WTC11 (cell line): ENCODE measurements at regions not wholly inside any gene's neighbourhood (a gene's known extent, or its start where the extent isn't known, plus 50 kb on each side); places are given as distances from the start of the nearest gene placed in this dataset.

Source experiments
- ATAC-seq: fragments of 200-7000 bp; cut with Tn5 transposase; 2 replicates; pipeline ENCODE4 v1.10.0; 2021; ENCODE audit warnings: mild to moderate bottlenecking, moderate library complexity
- CTCF ChIA-PET: fragments of 300-600 bp; sonication (Branson Sonifier 250); formaldehyde crosslinking; loops from one replicate; lab custom pipeline; 2021; ENCODE audit warnings: antibody characterized with exemption; lab: Charles Lee
- POLR2A ChIA-PET: fragments of 350-600 bp; sonication (Branson Sonifier 250); formaldehyde crosslinking; loops from one replicate; lab custom pipeline; 2021; ENCODE audit warnings: antibody characterized with exemption; lab: Charles Lee
- DNase-seq: peaks from one replicate; pipeline ENCODE4 v3.0.0; 2021; ENCODE audit warnings: low spot score
- H3K27ac Mint-ChIP-seq: 2 replicates; pipeline ENCODE4 v1.8.0; 2021; ENCODE audit warnings: mixed read lengths
- H3K27me3 Mint-ChIP-seq: 2 replicates; pipeline ENCODE4 v1.8.0; 2021; ENCODE audit warnings: low read depth, mild to moderate bottlenecking, moderate library complexity, mixed read lengths
- H3K36me3 Mint-ChIP-seq: 2 replicates; pipeline ENCODE4 v1.8.0; 2021; ENCODE audit warnings: mixed read lengths
- H3K4me1 Mint-ChIP-seq: 2 replicates; pipeline ENCODE4 v1.8.0; 2022; ENCODE audit warnings: mixed read lengths
- H3K4me3 Mint-ChIP-seq: 2 replicates; pipeline ENCODE4 v1.8.0; 2021; ENCODE audit warnings: mild to moderate bottlenecking, moderate library complexity, mixed read lengths
- H3K9me3 Mint-ChIP-seq: 2 replicates; pipeline ENCODE4 v1.8.0; 2021; ENCODE audit warnings: mixed read lengths
- ATF2 ChIP-seq: sonication (generic); formaldehyde crosslinking; IDR thresholded peaks from 2 replicates; pipeline ENCODE4 v1.8.1; 2022; ENCODE audit warnings: low read depth, missing genetic modification reagents, borderline replicate concordance
- CBFB ChIP-seq: sonication (generic); formaldehyde crosslinking; IDR thresholded peaks from 2 replicates; pipeline ENCODE4 v1.8.1; 2022; ENCODE audit warnings: mild to moderate bottlenecking, low read depth, missing genetic modification reagents
- ESRRA ChIP-seq: sonication (generic); formaldehyde crosslinking; IDR thresholded peaks from 2 replicates; pipeline ENCODE4 v1.8.1; 2022; ENCODE audit warnings: mild to moderate bottlenecking, missing genetic modification reagents, borderline replicate concordance
- FOXK1 ChIP-seq: sonication (generic); formaldehyde crosslinking; IDR thresholded peaks from 2 replicates; pipeline ENCODE4 v1.8.0; 2022; ENCODE audit warnings: mild to moderate bottlenecking, moderate library complexity, missing genetic modification reagents
- FOXP1 ChIP-seq: sonication (generic); formaldehyde crosslinking; IDR thresholded peaks from 2 replicates; pipeline ENCODE4 v1.8.0; 2022; ENCODE audit warnings: missing genetic modification reagents, mild to moderate bottlenecking, moderate library complexity, borderline replicate concordance
- HMGA2 ChIP-seq: fragments of 250-450 bp; sonication (Bioruptor Pico); IDR thresholded peaks from 2 replicates; pipeline ENCODE4 v1.4.0; 2021; ENCODE audit warnings: mild to moderate bottlenecking, moderate library complexity
- JAZF1 ChIP-seq: fragments of 250-450 bp; sonication (Bioruptor Pico); IDR thresholded peaks from 2 replicates; pipeline ENCODE4 v1.9.0; 2021; ENCODE audit warnings: moderate library complexity, mild to moderate bottlenecking, inconsistent platforms
- NR2C2 ChIP-seq: sonication (generic); formaldehyde crosslinking; IDR thresholded peaks from 2 replicates; pipeline ENCODE4 v1.8.0; 2022; ENCODE audit warnings: mild to moderate bottlenecking, missing genetic modification reagents
- OVOL2 ChIP-seq: fragments of 250-450 bp; sonication (Bioruptor Pico); IDR thresholded peaks from 2 replicates; pipeline ENCODE4 v1.9.0; 2021; ENCODE audit warnings: mild to moderate bottlenecking, borderline replicate concordance
- PRDM15 ChIP-seq: sonication (generic); formaldehyde crosslinking; IDR thresholded peaks from 2 replicates; pipeline ENCODE4 v1.8.0; 2022; ENCODE audit warnings: missing genetic modification reagents
- TP53 ChIP-seq: sonication (generic); formaldehyde crosslinking; IDR thresholded peaks from 2 replicates; pipeline ENCODE4 v1.8.1; 2023; ENCODE audit warnings: mild to moderate bottlenecking, missing genetic modification reagents
- ZNF121 ChIP-seq: sonication (generic); formaldehyde crosslinking; IDR thresholded peaks from 2 replicates; pipeline ENCODE4 v1.8.0; 2023; ENCODE audit warnings: missing genetic modification reagents
- ZNF219 ChIP-seq: sonication (generic); formaldehyde crosslinking; IDR thresholded peaks from 2 replicates; pipeline ENCODE4 v1.8.0; 2023; ENCODE audit warnings: missing genetic modification reagents, mild to moderate bottlenecking, borderline replicate concordance
- ZNF671 ChIP-seq: fragments of 250-450 bp; sonication (Bioruptor Pico); IDR thresholded peaks from 2 replicates; pipeline ENCODE4 v1.8.0; 2021; ENCODE audit warnings: mild to moderate bottlenecking
- TF ChIP-seq, protein P1 (sequence below): sonication (generic); formaldehyde crosslinking; IDR thresholded peaks from 2 replicates; pipeline ENCODE4 v1.8.1; 2023; ENCODE audit warnings: mild to moderate bottlenecking, missing genetic modification reagents
- TF ChIP-seq, protein P2 (sequence below): sonication (generic); formaldehyde crosslinking; IDR thresholded peaks from 2 replicates; pipeline ENCODE4 v1.8.1; 2022; ENCODE audit warnings: missing genetic modification reagents, borderline replicate concordance
- TF ChIP-seq, protein P3 (sequence below): sonication (generic); formaldehyde crosslinking; IDR thresholded peaks from 2 replicates; pipeline ENCODE4 v1.8.1; 2022; ENCODE audit warnings: mild to moderate bottlenecking, moderate library complexity, missing genetic modification reagents

- no peaks in the 10 kb centered on the region for H3K27me3 Mint-ChIP-seq
- ATAC-seq = no peak
- H3K27ac Mint-ChIP-seq = no peak overlapping the region
- no peak for DNase-seq
- H3K4me1 Mint-ChIP-seq = no peaks in the 10 kb centered on the region
- H3K36me3 Mint-ChIP-seq = no peaks in the 10 kb centered on the region
- H3K9me3 Mint-ChIP-seq = no peaks in the 10 kb centered on the region
- ChIA-PET POLR2A (interaction anchor here (0.6 kb wide), 1 partner anchor 937 kb away, joined by 3 read pairs; no protein-coding TSS in a partner anchor), CTCF (no interaction called here)
- H3K4me3 Mint-ChIP-seq = no peak overlapping the region
- TF ChIP-seq, protein P1, sequence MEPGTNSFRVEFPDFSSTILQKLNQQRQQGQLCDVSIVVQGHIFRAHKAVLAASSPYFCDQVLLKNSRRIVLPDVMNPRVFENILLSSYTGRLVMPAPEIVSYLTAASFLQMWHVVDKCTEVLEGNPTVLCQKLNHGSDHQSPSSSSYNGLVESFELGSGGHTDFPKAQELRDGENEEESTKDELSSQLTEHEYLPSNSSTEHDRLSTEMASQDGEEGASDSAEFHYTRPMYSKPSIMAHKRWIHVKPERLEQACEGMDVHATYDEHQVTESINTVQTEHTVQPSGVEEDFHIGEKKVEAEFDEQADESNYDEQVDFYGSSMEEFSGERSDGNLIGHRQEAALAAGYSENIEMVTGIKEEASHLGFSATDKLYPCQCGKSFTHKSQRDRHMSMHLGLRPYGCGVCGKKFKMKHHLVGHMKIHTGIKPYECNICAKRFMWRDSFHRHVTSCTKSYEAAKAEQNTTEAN (CRISPR knock-in tag) = no peak
- TF ChIP-seq ATF2 (no peak), HMGA2 (CRISPR knock-in tag) (no peak), ZNF219 (CRISPR knock-in tag) (no peak), ESRRA (CRISPR knock-in tag) (no peak), CBFB (CRISPR knock-in tag) (no peak), PRDM15 (no peak), ZNF121 (CRISPR knock-in tag) (no peak), FOXP1 (CRISPR knock-in tag) (no peak), FOXK1 (CRISPR knock-in tag) (no peak), TP53 (no peak)
- TF ChIP-seq, protein P2, sequence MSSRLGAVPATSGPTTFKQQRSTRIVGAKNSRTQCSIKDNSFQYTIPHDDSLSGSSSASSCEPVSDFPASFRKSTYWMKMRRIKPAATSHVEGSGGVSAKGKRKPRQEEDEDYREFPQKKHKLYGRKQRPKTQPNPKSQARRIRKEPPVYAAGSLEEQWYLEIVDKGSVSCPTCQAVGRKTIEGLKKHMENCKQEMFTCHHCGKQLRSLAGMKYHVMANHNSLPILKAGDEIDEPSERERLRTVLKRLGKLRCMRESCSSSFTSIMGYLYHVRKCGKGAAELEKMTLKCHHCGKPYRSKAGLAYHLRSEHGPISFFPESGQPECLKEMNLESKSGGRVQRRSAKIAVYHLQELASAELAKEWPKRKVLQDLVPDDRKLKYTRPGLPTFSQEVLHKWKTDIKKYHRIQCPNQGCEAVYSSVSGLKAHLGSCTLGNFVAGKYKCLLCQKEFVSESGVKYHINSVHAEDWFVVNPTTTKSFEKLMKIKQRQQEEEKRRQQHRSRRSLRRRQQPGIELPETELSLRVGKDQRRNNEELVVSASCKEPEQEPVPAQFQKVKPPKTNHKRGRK (CRISPR knock-in tag) = no peak
- TF ChIP-seq, all 79 proteins: peak for 0
Measured at GRCh38 chr4:32251926-32252325, 1531.8 kb downstream of the PCDH7 start.

GRCh38 chr4:32254216-32254615 lies 1534.0 kb downstream of the PCDH7 start:
- Mint-ChIP-seq H3K9me3 (no peaks in the 10 kb centered on the region), H3K27me3 (no peaks in the 10 kb centered on the region), H3K27ac (no peak overlapping the region; the same call in 1 of the 2 replicates), H3K36me3 (no peaks in the 10 kb centered on the region), H3K4me1 (no peaks in the 10 kb centered on the region), H3K4me3 (no peak overlapping the region)
- CTCF ChIA-PET = no interaction called here
- no peak for DNase-seq
- TF ChIP-seq PRDM15 (no peak), ZNF671 (CRISPR knock-in tag) (no peak), JAZF1 (CRISPR knock-in tag) (no peak), NR2C2 (CRISPR knock-in tag) (no peak), HMGA2 (CRISPR knock-in tag) (no peak), OVOL2 (CRISPR knock-in tag) (no peak)
- TF ChIP-seq, protein P3, sequence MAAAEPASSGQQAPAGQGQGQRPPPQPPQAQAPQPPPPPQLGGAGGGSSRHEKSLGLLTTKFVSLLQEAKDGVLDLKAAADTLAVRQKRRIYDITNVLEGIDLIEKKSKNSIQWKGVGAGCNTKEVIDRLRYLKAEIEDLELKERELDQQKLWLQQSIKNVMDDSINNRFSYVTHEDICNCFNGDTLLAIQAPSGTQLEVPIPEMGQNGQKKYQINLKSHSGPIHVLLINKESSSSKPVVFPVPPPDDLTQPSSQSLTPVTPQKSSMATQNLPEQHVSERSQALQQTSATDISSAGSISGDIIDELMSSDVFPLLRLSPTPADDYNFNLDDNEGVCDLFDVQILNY (CRISPR knock-in tag) = no peak
- TF ChIP-seq, all 79 proteins: peak for 0
- no peak for ATAC-seq
- POLR2A ChIA-PET = no interaction called here
